Parathyroid adenoma (tissue), 2 donors: ENCODE measurements at regions not wholly inside any gene's neighbourhood (a gene's known extent, or its start where the extent isn't known, plus 50 kb on each side); places are given as distances from the start of the nearest gene placed in this dataset.

Experiments used
- H2AFZ ChIP-seq: fragments of 300-600 bp; sonication (generic); one replicate; pipeline ENCODE4 v1.7.0; 2017; ENCODE audit warnings: antibody characterized with exemption, mild to moderate bottlenecking
- H3K27ac ChIP-seq: fragments of 300-600 bp; sonication (generic); one replicate; pipeline ENCODE4 v1.7.0; 2017
- H3K27me3 ChIP-seq: fragments of 300-600 bp; sonication (generic); one replicate; pipeline ENCODE4 v1.7.0; 2017; ENCODE audit warnings: low read length; ENCODE audit not compliant: control insufficient read depth, insufficient read depth
- H3K36me3 ChIP-seq: fragments of 300-600 bp; sonication (generic); one replicate; pipeline ENCODE4 v1.7.0; 2017; ENCODE audit warnings: low read length; ENCODE audit not compliant: control insufficient read depth, insufficient read depth
- H3K4me1 ChIP-seq: fragments of 300-600 bp; sonication (generic); one replicate; pipeline ENCODE4 v1.7.0; 2017; ENCODE audit warnings: control low read depth
- H3K4me2 ChIP-seq: fragments of 300-600 bp; sonication (generic); one replicate; pipeline ENCODE4 v1.7.0; 2017; ENCODE audit warnings: low read length
- H3K4me3 ChIP-seq: fragments of 300-600 bp; sonication (generic); one replicate; pipeline ENCODE4 v1.7.0; 2017; ENCODE audit warnings: low read depth, low read length
- H3K79me2 ChIP-seq: fragments of 300-600 bp; sonication (generic); one replicate; pipeline ENCODE4 v1.7.0; 2017; ENCODE audit warnings: control low read depth
- H3K9ac ChIP-seq: fragments of 300-600 bp; sonication (generic); one replicate; pipeline ENCODE4 v1.7.0; 2017; ENCODE audit warnings: mild to moderate bottlenecking
- H3K9me3 ChIP-seq: fragments of 300-600 bp; sonication (generic); one replicate; pipeline ENCODE4 v1.7.0; 2017; ENCODE audit warnings: low read length; ENCODE audit not compliant: control insufficient read depth
- CTCF ChIP-seq: fragments of 300-600 bp; sonication (generic); IDR thresholded peaks from one replicate; pipeline ENCODE4 v1.7.0; 2017; ENCODE audit warnings: antibody characterized with exemption, mild to moderate bottlenecking
- donor health status: primary hyperparathyroidism.

GRCh38 chr5:33261305-33261704 is 179.5 kb upstream of the TARS1 start:
- no peaks in the 10 kb centered on the region for H3K79me2 ChIP-seq
- H3K4me1 ChIP-seq, result no peaks in the 10 kb centered on the region
- H3K4me3 ChIP-seq, result no peak overlapping the region
- no peak overlapping the region for H3K4me2 ChIP-seq
- no peaks in the 10 kb centered on the region for H3K9me3 ChIP-seq
- TF ChIP-seq CTCF, result no peak
- H3K36me3 ChIP-seq, result no peaks in the 10 kb centered on the region
- no peak overlapping the region for H3K9ac ChIP-seq
- no peak overlapping the region for H2AFZ ChIP-seq
- H3K27ac ChIP-seq, result no peak overlapping the region
- no peaks in the 10 kb centered on the region for H3K27me3 ChIP-seq

GRCh38 chr5:33261747-33262146 is 179.0 kb upstream of the TARS1 start:
- H3K9me3 ChIP-seq, result no peaks in the 10 kb centered on the region
- H3K9ac ChIP-seq, result no peak overlapping the region
- H3K36me3 ChIP-seq, result no peaks in the 10 kb centered on the region
- H3K4me2 ChIP-seq, result no peak overlapping the region
- H3K4me1 ChIP-seq, result no peaks in the 10 kb centered on the region
- no peaks in the 10 kb centered on the region for H3K79me2 ChIP-seq
- no peak for TF ChIP-seq CTCF
- no peak overlapping the region for H3K4me3 ChIP-seq
- no peak overlapping the region for H3K27ac ChIP-seq
- H3K27me3 ChIP-seq, result no peaks in the 10 kb centered on the region
- H2AFZ ChIP-seq, result no peak overlapping the region

- H3K9me3 ChIP-seq, result no peaks in the 10 kb centered on the region
- no peak overlapping the region for H2AFZ ChIP-seq
- H3K4me2 ChIP-seq, result no peak overlapping the region
- no peak overlapping the region for H3K27ac ChIP-seq
- H3K4me3 ChIP-seq, result no peak overlapping the region
- no peaks in the 10 kb centered on the region for H3K79me2 ChIP-seq
- no peaks in the 10 kb centered on the region for H3K4me1 ChIP-seq
- H3K36me3 ChIP-seq, result no peaks in the 10 kb centered on the region
- no peak for TF ChIP-seq CTCF
- H3K9ac ChIP-seq, result no peak overlapping the region
- no peaks in the 10 kb centered on the region for H3K27me3 ChIP-seq
These were observed 173.0 kb upstream of the TARS1 start for GRCh38 chr5:33267801-33268200.

GRCh38 chr5:33268374-33268773 is 172.4 kb upstream of the TARS1 start:
- no peak overlapping the region for H3K9ac ChIP-seq
- no peak for TF ChIP-seq CTCF
- H3K36me3 ChIP-seq, result no peaks in the 10 kb centered on the region
- no peaks in the 10 kb centered on the region for H3K27me3 ChIP-seq
- H3K27ac ChIP-seq, result no peak overlapping the region
- no peaks in the 10 kb centered on the region for H3K79me2 ChIP-seq
- H2AFZ ChIP-seq, result no peak overlapping the region
- H3K4me2 ChIP-seq, result no peak overlapping the region
- H3K4me1 ChIP-seq, result no peaks in the 10 kb centered on the region
- H3K9me3 ChIP-seq, result no peaks in the 10 kb centered on the region
- no peak overlapping the region for H3K4me3 ChIP-seq

- H3K4me1 ChIP-seq, result no peaks in the 10 kb centered on the region
- H3K27ac ChIP-seq, result no peak overlapping the region
- H3K27me3 ChIP-seq, result no peaks in the 10 kb centered on the region
- no peak overlapping the region for H3K9ac ChIP-seq
- no peak for TF ChIP-seq CTCF
- no peak overlapping the region for H3K4me2 ChIP-seq
- H3K9me3 ChIP-seq, result no peaks in the 10 kb centered on the region
- no peak overlapping the region for H2AFZ ChIP-seq
- no peaks in the 10 kb centered on the region for H3K79me2 ChIP-seq
- no peaks in the 10 kb centered on the region for H3K36me3 ChIP-seq
- H3K4me3 ChIP-seq, result no peak overlapping the region
These were observed 170.1 kb upstream of the TARS1 start for GRCh38 chr5:33270671-33271070.
